ENCODE measurements at regions not wholly inside any gene's neighbourhood (a gene's known extent, or its start where the extent isn't known, plus 50 kb on each side); places are given as distances from the start of the nearest gene placed in this dataset.

DNA sequence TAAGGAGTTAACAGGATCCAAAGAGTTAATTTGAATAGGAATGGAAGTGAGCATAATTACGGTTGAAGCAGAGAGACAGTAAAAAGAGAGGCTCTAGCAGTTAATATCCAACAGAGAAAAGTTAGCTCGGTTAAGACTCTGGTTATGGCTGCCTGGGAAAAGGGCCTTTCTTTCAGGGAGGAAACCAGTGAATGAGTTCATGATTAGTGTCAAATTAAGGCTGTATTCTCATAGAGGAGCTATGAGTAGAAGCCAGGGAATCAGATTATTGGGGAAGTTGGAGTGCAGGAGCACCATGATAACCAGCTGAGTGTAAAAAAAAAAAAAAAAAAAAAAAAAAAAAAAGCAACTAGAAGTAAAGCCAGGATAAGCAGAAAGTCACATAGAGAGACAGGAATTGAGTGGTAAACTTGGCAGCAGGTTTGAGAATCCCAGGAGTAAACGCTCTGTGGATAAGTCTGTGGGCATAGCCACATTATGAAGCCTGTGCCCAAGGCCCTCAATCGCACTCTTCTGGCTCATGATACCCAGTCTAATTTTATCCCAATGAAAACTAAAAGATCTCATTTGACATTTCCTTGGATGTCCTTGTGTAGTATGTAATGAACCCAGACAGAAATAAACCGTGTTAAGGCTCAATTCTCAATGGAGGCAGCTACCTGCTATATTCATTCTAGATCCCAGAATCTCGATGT, 372.6 kb upstream of the MPDZ start:
- no peak overlapping the region for H3K18ac ChIP-seq (ENCODE audit: insufficient read length, low read depth, low read length)
- H2BK15ac ChIP-seq (ENCODE audit: low read depth, low read length) = no peak overlapping the region
- no peak overlapping the region for H2AK5ac ChIP-seq (ENCODE audit: insufficient read length, low read length)
- no peak overlapping the region for H3K4me3 Mint-ChIP-seq
- H3K4ac ChIP-seq (ENCODE audit: low read depth, low read length) = no peak overlapping the region
- no peak overlapping the region for H3K27ac ChIP-seq (ENCODE audit: insufficient read length, low read depth, low read length)
- no peaks in the 10 kb centered on the region for H3K9me3 ChIP-seq (ENCODE audit: control insufficient read depth, low read depth, low read length)
- no peak overlapping the region for H3K56ac ChIP-seq (ENCODE audit: insufficient read length, low read depth, low read length)
- H2BK120ac ChIP-seq (ENCODE audit: low read depth, low read length, poor library complexity, severe bottlenecking) = no peak overlapping the region
- H3K4me2 ChIP-seq (ENCODE audit: insufficient read depth, insufficient read length, low read length) = no peak overlapping the region
- H3K27me3 Mint-ChIP-seq (ENCODE audit: low read depth) = no peaks in the 10 kb centered on the region
- H2BK12ac ChIP-seq (ENCODE audit: insufficient read length, low read depth, low read length) = no peak overlapping the region
- H4K5ac ChIP-seq (ENCODE audit: insufficient read length, low read depth, low read length) = no peak overlapping the region
- H3K27me3 ChIP-seq (ENCODE audit: insufficient read depth, low read length) = no peaks in the 10 kb centered on the region; the same call in 1 of the 2 replicates
- no peaks in the 10 kb centered on the region for H3K79me1 ChIP-seq (ENCODE audit: insufficient read depth, low read depth, low read length, poor library complexity, severe bottlenecking)
- H3T11ph ChIP-seq (ENCODE audit: low read length) = no peak overlapping the region
- no peaks in the 10 kb centered on the region; the same call in 1 of the 2 replicates for H3K4me1 ChIP-seq (ENCODE audit: insufficient read depth, low read length)
- DNase-seq = no peak
- H3K36me3 Mint-ChIP-seq (ENCODE audit: insufficient read depth in 1 of 3, low read depth in 3 of 3) = no peaks in the 10 kb centered on the region; a peak in 1 of 7 replicates
- no peaks in the 10 kb centered on the region for H3K4me1 Mint-ChIP-seq
- H3K23me2 ChIP-seq (ENCODE audit: insufficient read length, low read depth, low read length, poor library complexity, severe bottlenecking) = no peaks in the 10 kb centered on the region
- H3K27ac Mint-ChIP-seq = no peak overlapping the region
- no peaks in the 10 kb centered on the region for H4K20me1 ChIP-seq (ENCODE audit: control insufficient read depth, insufficient read depth, insufficient read length)
- no peak overlapping the region for H3K23ac ChIP-seq (ENCODE audit: insufficient read length, low read depth, low read length)
- no CpG with 5 or more reads among the region's 6 CpGs for WGBS (ENCODE audit: extremely low coverage, insufficient read length, low lambda C conversion rate)
- H2AFZ ChIP-seq (ENCODE audit: low read length) = no peak overlapping the region
- H4K8ac ChIP-seq (replicated peaks; ENCODE audit: insufficient read length, low read depth, low read length) = no peak overlapping the region
- H3K14ac ChIP-seq (ENCODE audit: insufficient read depth, low read length) = no peak overlapping the region
- H2BK5ac ChIP-seq (ENCODE audit: insufficient read length, low read length) = no peak overlapping the region
- H3K9me3 Mint-ChIP-seq = peaks cover 2 to 7% of the 10 kb centered on the region in 2 experiments; a peak in 4 of 5 replicates
- no peaks in the 10 kb centered on the region for H3K79me2 ChIP-seq (ENCODE audit: insufficient read depth, low read length)
- TF ChIP-seq, protein P1, sequence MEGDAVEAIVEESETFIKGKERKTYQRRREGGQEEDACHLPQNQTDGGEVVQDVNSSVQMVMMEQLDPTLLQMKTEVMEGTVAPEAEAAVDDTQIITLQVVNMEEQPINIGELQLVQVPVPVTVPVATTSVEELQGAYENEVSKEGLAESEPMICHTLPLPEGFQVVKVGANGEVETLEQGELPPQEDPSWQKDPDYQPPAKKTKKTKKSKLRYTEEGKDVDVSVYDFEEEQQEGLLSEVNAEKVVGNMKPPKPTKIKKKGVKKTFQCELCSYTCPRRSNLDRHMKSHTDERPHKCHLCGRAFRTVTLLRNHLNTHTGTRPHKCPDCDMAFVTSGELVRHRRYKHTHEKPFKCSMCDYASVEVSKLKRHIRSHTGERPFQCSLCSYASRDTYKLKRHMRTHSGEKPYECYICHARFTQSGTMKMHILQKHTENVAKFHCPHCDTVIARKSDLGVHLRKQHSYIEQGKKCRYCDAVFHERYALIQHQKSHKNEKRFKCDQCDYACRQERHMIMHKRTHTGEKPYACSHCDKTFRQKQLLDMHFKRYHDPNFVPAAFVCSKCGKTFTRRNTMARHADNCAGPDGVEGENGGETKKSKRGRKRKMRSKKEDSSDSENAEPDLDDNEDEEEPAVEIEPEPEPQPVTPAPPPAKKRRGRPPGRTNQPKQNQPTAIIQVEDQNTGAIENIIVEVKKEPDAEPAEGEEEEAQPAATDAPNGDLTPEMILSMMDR (conservative IDR thresholded peaks at IDR 0.05) = no peak
- H4K91ac ChIP-seq (ENCODE audit: insufficient read length, low read depth, low read length) = no peak overlapping the region
- no peak overlapping the region for H3K9ac ChIP-seq (ENCODE audit: extremely low read depth, insufficient read length, low read length)
- H2BK20ac ChIP-seq (ENCODE audit: low read depth, low read length, poor library complexity, severe bottlenecking) = no peak overlapping the region
